ENCODE measurements at regions not wholly inside any gene's neighbourhood (a gene's known extent, or its start where the extent isn't known, plus 50 kb on each side); places are given as distances from the start of the nearest gene placed in this dataset.

DNA sequence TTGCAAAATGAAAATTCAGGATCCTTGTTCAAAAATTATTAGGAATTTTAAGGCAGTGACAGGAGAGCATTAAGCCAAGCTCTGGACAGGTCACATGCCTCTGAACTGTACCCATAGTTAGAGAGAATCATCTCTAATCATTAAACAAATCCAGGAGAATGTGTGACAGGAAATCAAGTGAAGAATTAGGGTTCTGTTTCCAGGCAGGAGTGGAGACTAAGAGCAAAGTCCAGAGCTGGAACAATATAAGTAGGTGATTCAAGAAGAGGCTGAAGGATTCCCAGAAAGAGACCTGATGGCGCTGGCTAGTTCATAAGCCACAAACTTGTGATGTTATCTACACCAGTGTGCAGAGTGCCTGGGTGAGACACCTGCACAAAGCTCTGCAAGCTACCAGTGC, 104.6 kb upstream of the PRKG2 start:
- TF ChIP-seq, protein P1, sequence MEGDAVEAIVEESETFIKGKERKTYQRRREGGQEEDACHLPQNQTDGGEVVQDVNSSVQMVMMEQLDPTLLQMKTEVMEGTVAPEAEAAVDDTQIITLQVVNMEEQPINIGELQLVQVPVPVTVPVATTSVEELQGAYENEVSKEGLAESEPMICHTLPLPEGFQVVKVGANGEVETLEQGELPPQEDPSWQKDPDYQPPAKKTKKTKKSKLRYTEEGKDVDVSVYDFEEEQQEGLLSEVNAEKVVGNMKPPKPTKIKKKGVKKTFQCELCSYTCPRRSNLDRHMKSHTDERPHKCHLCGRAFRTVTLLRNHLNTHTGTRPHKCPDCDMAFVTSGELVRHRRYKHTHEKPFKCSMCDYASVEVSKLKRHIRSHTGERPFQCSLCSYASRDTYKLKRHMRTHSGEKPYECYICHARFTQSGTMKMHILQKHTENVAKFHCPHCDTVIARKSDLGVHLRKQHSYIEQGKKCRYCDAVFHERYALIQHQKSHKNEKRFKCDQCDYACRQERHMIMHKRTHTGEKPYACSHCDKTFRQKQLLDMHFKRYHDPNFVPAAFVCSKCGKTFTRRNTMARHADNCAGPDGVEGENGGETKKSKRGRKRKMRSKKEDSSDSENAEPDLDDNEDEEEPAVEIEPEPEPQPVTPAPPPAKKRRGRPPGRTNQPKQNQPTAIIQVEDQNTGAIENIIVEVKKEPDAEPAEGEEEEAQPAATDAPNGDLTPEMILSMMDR (IDR thresholded peaks at IDR 0.05; ENCODE audit: insufficient read depth, low read length) = no peak
- TF ChIP-seq POLR2AphosphoS5 (IDR thresholded peaks at IDR 0.05; ENCODE audit: low read depth) (no peak), GABPA (IDR thresholded peaks at IDR 0.05; ENCODE audit: low read depth) (no peak), SPI1 (IDR thresholded peaks at IDR 0.05; ENCODE audit: borderline replicate concordance, low read depth) (no peak)
- TF ChIP-seq, protein P2, sequence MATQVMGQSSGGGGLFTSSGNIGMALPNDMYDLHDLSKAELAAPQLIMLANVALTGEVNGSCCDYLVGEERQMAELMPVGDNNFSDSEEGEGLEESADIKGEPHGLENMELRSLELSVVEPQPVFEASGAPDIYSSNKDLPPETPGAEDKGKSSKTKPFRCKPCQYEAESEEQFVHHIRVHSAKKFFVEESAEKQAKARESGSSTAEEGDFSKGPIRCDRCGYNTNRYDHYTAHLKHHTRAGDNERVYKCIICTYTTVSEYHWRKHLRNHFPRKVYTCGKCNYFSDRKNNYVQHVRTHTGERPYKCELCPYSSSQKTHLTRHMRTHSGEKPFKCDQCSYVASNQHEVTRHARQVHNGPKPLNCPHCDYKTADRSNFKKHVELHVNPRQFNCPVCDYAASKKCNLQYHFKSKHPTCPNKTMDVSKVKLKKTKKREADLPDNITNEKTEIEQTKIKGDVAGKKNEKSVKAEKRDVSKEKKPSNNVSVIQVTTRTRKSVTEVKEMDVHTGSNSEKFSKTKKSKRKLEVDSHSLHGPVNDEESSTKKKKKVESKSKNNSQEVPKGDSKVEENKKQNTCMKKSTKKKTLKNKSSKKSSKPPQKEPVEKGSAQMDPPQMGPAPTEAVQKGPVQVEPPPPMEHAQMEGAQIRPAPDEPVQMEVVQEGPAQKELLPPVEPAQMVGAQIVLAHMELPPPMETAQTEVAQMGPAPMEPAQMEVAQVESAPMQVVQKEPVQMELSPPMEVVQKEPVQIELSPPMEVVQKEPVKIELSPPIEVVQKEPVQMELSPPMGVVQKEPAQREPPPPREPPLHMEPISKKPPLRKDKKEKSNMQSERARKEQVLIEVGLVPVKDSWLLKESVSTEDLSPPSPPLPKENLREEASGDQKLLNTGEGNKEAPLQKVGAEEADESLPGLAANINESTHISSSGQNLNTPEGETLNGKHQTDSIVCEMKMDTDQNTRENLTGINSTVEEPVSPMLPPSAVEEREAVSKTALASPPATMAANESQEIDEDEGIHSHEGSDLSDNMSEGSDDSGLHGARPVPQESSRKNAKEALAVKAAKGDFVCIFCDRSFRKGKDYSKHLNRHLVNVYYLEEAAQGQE (IDR thresholded peaks at IDR 0.05; ENCODE audit: insufficient replicate concordance, low read depth) = no peak
- no peak for DNase-seq (ENCODE audit: low read depth in 1 of 2, low spot score in 1 of 2)
- Histone ChIP-seq H3K4me3 (replicated peaks; ENCODE audit: insufficient read depth, low read length) (no peak overlapping the region), H3K27ac (replicated peaks) (no peak overlapping the region), H3K27me3 (ENCODE audit: insufficient read depth, poor library complexity, severe bottlenecking) (no peaks in the 10 kb centered on the region)

DNA sequence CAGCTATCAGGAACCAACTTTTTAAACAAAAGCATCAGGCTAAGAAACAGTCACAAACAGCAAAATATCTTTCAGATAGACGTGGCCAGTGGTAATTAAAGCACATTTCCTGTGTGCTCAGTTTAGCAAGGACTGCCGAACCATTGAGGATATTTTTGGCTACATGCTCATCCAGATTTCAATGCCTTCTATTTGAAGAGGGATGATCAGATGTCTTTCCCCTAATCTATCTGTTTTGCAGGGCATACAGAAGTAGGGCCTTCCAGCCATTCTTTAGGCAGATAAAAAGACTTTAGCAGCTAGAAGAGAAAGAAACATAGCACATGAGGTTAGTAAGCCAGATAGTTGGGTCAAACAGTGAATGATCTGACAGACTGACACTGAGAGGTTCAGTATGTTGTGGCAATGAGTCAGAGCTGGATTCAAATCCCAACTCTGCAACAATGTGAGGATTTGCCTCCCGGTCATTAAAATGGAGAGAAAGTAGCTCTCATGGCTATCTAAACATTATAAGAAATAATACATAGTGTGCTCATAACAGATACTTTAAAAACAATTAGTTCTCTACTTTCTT, 100.0 kb upstream of the PRKG2 start:
- no peak for DNase-seq (ENCODE audit: low read depth in 1 of 2, low spot score in 1 of 2)
- Histone ChIP-seq H3K27ac (replicated peaks) (no peak overlapping the region), H3K27me3 (ENCODE audit: insufficient read depth, poor library complexity, severe bottlenecking) (no peaks in the 10 kb centered on the region), H3K4me3 (replicated peaks; ENCODE audit: insufficient read depth, low read length) (no peak overlapping the region)
- TF ChIP-seq, protein P2 (IDR thresholded peaks at IDR 0.05; ENCODE audit: insufficient replicate concordance, low read depth) = no peak
- TF ChIP-seq POLR2AphosphoS5 (IDR thresholded peaks at IDR 0.05; ENCODE audit: low read depth) (no peak), SPI1 (IDR thresholded peaks at IDR 0.05; ENCODE audit: borderline replicate concordance, low read depth) (no peak), GABPA (IDR thresholded peaks at IDR 0.05; ENCODE audit: low read depth) (no peak)
- TF ChIP-seq, protein P1 (IDR thresholded peaks at IDR 0.05; ENCODE audit: insufficient read depth, low read length) = no peak

DNA sequence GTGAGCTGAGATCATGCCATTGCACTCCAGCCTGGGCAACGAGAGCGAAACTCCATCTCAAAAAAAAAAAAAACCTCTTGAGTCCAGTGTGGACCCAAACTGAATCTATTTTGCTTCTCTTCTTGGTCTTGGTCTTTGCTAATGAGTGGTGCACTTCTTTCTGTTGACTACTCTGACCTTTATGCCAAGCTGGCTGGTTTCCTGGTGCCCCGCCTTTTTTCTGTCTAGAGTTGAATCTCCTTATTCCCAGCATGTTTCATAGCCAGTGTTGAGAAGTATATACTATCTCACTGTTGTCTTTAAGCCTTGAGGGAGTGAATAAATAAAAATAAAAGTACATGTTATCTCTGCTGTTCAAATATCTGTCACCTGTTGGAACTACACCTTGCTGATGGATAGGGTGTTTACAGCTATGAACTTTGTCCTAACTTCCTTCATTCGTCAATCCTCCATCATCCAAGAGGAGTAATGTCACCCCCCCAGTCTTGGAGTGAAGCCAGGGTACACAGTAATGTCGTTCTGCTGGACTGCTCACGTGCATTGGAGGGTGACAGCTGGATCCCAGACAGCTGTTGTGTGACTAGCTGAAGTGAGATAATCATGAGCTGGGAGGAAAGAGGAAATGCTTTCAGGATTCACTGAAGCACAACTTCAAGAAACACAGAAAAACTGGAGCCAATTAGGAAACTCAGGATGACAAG, 99.3 kb upstream of the PRKG2 start:
- no peak overlapping the region for H3K4me3 ChIP-seq (replicated peaks; ENCODE audit: insufficient read depth, low read length)
- no peak overlapping the region for H3K27ac ChIP-seq (replicated peaks)
- TF ChIP-seq POLR2AphosphoS5 (IDR thresholded peaks at IDR 0.05; ENCODE audit: low read depth) = no peak
- no peak for TF ChIP-seq SPI1 (IDR thresholded peaks at IDR 0.05; ENCODE audit: borderline replicate concordance, low read depth)
- TF ChIP-seq, protein P1 (IDR thresholded peaks at IDR 0.05; ENCODE audit: insufficient read depth, low read length) = no peak
- TF ChIP-seq GABPA (IDR thresholded peaks at IDR 0.05; ENCODE audit: low read depth) = no peak
- TF ChIP-seq, protein P2 (IDR thresholded peaks at IDR 0.05; ENCODE audit: insufficient replicate concordance, low read depth) = no peak
- H3K27me3 ChIP-seq (ENCODE audit: insufficient read depth, poor library complexity, severe bottlenecking) = no peaks in the 10 kb centered on the region
- no peak for DNase-seq (ENCODE audit: low read depth in 1 of 2, low spot score in 1 of 2)

All from HL-60 (cell line).